Breast epithelium (tissue), 3 donors: ENCODE measurements at regions not wholly inside any gene's neighbourhood (a gene's known extent, or its start where the extent isn't known, plus 50 kb on each side); places are given as distances from the start of the nearest gene placed in this dataset.

ENCODE experiments used
- CTCF ChIP-seq, 3 donors: fragments of 450-650 bp; IDR thresholded peaks; one replicate each; pipeline ENCODE4 v1.5.1; 2016 to 2017; ENCODE audit warnings: antibody characterized with exemption in 3 of 3, mild to moderate bottlenecking in 3 of 3, moderate library complexity in 3 of 3
- POLR2A ChIP-seq: fragments of 450-650 bp; IDR thresholded peaks from one replicate; pipeline ENCODE4 v1.6.1; 2016; ENCODE audit warnings: antibody characterized with exemption, mild to moderate bottlenecking, moderate library complexity
- POLR2AphosphoS5 ChIP-seq, 3 donors: sonication (generic); formaldehyde crosslinking; IDR thresholded peaks; one replicate each; pipeline ENCODE4 v1.6.1; 2017; ENCODE audit warnings: antibody characterized with exemption in 3 of 3

DNA sequence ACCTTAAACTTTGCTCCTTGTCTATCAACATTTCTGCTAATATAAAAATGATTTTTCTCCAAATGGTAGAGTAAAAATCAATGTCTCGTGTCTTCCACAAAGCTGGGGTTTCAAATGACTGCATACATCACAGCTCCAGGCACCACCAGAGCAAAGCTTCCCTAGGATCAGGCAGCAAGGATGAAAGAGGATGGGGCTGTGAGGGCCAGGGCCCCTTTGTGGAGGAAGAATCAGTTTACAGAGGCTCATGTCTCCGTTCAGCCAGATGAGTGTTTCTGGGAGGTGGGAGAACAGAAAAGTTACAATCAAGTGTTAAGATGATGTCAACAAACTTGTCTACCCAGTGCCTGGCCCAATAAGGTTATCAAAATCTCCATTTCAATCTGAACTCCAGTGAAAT, 105.5 kb downstream of the BDH1 start:
- TF ChIP-seq CTCF (IDR thresholded peaks at IDR 0.05) (no peak), POLR2AphosphoS5 (IDR thresholded peaks at IDR 0.05) (no peak), POLR2A (no peak)
